NCI-H345 treated with DMSO at 0.1 percent for 48 hours (cell line): ENCODE measurements at regions not wholly inside any gene's neighbourhood (a gene's known extent, or its start where the extent isn't known, plus 50 kb on each side); places are given as distances from the start of the nearest gene placed in this dataset.

ENCODE experiments used
- DNase-seq: peaks from one replicate; lab custom pipeline; 2025; ENCODE audit not compliant: unreplicated experiment; lab: John Stamatoyannopoulos, UW

- DNase-seq, result no peak
Measured at GRCh38 chr6:20312606-20313005, 89.1 kb upstream of the E2F3 start.

GRCh38 chr6:20313051-20313450, 88.6 kb upstream of the E2F3 start:
- no peak for DNase-seq

GRCh38 chr6:20313960-20314530, 87.6 kb upstream of the E2F3 start:
- DNase-seq, result no peak

GRCh38 chr6:20314866-20315845, 86.5 kb upstream of the E2F3 start:
- DNase-seq, result no peak

- no peak for DNase-seq
Measured at GRCh38 chr6:20317430-20317829, 84.2 kb upstream of the E2F3 start.

GRCh38 chr6:20318851-20319387, 82.8 kb upstream of the E2F3 start:
- no peak for DNase-seq

- DNase-seq, result no peak
Measured at GRCh38 chr6:20319520-20320357, 81.9 kb upstream of the E2F3 start.

- no peak for DNase-seq
Measured at GRCh38 chr6:20325641-20326421, 75.8 kb upstream of the E2F3 start.

GRCh38 chr6:20326422-20326728, 75.3 kb upstream of the E2F3 start:
- no peak for DNase-seq

GRCh38 chr6:20327141-20327540, 74.5 kb upstream of the E2F3 start:
- no peak for DNase-seq

- DNase-seq, result no peak
Measured at GRCh38 chr6:20328266-20328923, 73.3 kb upstream of the E2F3 start.

- no peak for DNase-seq
Measured at GRCh38 chr6:20328924-20329300, 72.8 kb upstream of the E2F3 start.

- DNase-seq, result no peak
Measured at GRCh38 chr6:20331042-20331441, 70.6 kb upstream of the E2F3 start.

- no peak for DNase-seq
Measured at GRCh38 chr6:20331625-20332024, 70.1 kb upstream of the E2F3 start.

- no peak for DNase-seq
Measured at GRCh38 chr6:20332441-20333006, 69.2 kb upstream of the E2F3 start.

GRCh38 chr6:20333721-20334269, 67.9 kb upstream of the E2F3 start:
- DNase-seq, result no peak

GRCh38 chr6:20334334-20334733, 67.3 kb upstream of the E2F3 start:
- DNase-seq, result no peak

GRCh38 chr6:20334962-20335361, 66.7 kb upstream of the E2F3 start:
- DNase-seq, result no peak

GRCh38 chr6:20335872-20336271, 65.8 kb upstream of the E2F3 start:
- DNase-seq, result no peak

- DNase-seq, result no peak
Measured at GRCh38 chr6:20338156-20338555, 63.5 kb upstream of the E2F3 start.
